Activated CD4-positive, alpha-beta T cell treated with anti-CD3 and anti-CD28 coated beads, Interleukin-2, amount 50 U/mL, for 24 hours (primary cell): ENCODE measurements at regions not wholly inside any gene's neighbourhood (a gene's known extent, or its start where the extent isn't known, plus 50 kb on each side); places are given as distances from the start of the nearest gene placed in this dataset.
"Not testable (repeated sequence)": the region's sequence is repeated elsewhere in the genome, so short reads cannot be mapped to it uniquely, and the experiment has no call there.

Source experiments
- DNase-seq, 2 donors: peaks; one replicate each; pipeline ENCODE4 v3.0.0-alpha.2; 2020; ENCODE audit warnings: low read depth in 1 of 2, low spot score in 1 of 2

- not testable (repeated sequence) for DNase-seq
Observed at GRCh38 chr13:90734497-90734896, 613.0 kb upstream of the MIR17HG start.

DNA sequence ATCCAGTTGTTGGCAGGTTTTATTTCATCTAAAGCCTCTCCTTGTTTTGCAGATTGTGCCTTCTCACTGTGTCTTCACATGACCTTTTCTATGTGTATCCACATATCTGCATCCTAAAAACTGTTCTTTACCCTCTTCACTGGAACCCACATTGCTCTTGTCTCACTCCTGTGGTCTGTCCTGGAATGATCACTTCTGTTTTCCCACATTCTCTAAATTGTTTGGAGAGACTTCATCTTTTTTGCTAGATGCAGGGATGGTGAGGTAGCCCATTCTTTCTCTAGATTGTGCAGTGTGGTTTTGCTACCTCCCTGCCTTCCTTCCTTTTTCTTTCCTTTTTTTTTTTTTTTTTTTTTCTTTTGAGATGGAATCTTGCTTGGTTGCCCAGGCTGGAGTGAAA is 608.6 kb upstream of the MIR17HG start:
- DNase-seq: no peak

DNA sequence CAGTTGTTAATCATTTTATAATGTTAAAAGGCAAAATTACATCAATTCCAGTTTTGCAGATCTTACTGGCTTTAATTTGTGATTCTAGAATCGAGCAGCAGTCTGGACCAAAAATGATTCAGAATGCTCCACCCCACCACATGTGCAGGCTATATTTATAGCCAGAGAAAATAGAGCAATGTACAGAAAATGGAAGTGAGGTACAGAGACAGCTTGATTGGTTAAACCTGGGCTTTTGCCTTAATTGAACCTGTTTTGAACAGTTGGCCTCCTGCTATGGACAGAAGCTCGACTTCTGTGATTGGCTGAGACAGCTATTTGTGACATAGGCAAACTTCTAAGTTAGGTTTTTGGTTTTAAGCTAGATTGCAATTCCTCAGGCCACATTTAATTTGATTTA is 607.4 kb upstream of the MIR17HG start:
- DNase-seq: no peak

DNA sequence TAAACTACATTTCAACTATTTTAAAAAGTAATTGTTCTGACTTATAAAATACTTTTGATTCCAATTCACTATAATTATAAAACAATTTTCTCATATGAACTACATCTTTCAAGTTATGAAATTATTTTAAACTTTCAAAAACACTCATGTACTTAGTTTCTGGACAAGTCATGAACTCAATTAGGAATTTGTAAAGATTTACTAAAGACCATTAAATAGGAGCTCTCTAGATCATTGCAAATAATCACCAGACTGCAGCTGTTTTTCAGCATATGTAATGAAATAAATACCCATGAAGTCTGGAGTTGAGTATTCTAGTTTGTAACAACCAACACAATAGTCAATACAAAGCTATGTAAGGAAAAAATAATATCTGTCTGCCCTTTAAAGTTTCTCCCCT is 605.1 kb upstream of the MIR17HG start:
- no peak for DNase-seq

- DNase-seq: no peak
Observed at GRCh38 chr13:90746230-90746629, 601.3 kb upstream of the MIR17HG start.

DNA sequence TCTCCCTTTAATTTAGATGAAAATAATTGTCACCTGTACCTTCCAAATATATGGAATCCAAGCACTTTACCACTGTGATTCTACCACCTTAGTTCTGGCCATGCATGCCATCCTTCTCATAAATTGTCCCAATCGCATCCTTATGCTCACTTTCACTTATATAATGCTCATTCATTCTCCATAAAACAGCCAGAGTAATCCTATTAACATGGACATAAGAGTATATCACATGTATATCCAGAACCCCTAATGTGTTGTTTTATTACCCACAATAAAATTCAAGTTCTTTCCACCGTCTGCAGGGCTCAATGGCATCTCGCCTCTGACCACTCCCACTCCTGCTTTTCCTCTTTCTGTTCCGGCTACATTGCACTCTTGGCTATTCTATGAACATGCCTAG is 597.5 kb upstream of the MIR17HG start:
- DNase-seq: no peak

DNA sequence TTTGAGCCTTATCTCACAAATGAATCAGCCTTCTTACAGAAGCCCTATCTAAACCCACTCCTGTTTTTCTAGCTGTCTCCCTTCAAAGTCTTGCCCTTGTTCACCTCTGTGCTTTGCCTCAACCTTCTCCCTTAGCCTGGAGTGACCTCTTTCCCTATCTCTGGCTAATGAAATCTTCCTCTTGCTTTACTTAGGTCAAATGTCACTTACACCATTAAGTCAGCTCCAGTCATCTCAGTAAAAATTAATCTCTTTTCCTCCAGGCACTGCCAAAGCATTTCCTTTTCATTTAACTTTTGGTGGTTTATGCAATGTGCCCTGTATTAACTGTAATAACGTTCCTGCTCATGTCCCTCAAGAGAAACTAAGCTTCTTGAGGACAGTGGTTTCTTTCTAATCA is 596.5 kb upstream of the MIR17HG start:
- DNase-seq: no peak

- DNase-seq: no peak
Observed at GRCh38 chr13:90752070-90752469, 595.4 kb upstream of the MIR17HG start.

DNA sequence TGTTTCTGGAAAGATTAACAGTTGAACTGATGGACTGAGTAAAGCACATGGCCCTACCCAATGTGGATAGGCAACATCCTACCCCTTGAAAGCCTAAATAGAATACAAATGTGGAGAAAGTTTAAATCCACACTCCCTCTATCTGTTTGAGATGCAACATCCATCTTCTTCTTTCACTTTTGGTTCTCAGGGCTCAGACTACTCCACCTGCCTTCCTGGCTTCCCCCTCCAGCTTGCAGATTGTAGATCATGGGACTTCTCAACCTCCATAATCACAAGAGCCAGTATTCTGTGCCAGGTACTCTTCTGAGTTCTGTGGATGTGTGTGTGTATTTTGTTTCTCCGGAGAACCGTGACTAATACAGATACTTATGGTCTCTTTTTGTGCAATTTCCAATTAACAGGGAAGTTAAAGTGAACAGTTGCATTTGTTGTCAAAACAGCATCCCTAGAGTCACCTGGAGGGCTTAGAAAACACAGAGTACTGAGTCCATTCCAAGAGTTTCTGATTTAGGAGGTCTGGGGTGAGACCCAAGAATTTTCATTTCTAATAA is 590.3 kb upstream of the MIR17HG start:
- DNase-seq: no peak

DNA sequence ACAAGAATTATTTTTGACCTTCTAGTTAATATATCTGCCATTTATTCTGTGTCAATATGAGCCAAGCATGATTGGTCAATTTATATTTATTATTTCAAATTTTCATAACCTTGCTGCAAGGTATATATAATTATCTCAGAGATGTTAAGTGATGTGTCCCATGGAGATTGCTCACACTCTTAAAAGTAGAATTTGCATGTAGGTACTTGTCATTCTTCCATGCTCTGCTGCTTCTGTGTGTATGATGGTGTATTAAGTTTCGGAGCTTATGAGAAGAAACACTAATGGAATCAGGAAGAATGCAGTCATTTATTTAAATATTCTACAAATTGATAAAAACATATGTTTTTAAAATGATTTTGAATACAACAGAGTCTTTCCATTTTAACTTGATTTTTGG is 586.8 kb upstream of the MIR17HG start:
- DNase-seq: no peak

DNA sequence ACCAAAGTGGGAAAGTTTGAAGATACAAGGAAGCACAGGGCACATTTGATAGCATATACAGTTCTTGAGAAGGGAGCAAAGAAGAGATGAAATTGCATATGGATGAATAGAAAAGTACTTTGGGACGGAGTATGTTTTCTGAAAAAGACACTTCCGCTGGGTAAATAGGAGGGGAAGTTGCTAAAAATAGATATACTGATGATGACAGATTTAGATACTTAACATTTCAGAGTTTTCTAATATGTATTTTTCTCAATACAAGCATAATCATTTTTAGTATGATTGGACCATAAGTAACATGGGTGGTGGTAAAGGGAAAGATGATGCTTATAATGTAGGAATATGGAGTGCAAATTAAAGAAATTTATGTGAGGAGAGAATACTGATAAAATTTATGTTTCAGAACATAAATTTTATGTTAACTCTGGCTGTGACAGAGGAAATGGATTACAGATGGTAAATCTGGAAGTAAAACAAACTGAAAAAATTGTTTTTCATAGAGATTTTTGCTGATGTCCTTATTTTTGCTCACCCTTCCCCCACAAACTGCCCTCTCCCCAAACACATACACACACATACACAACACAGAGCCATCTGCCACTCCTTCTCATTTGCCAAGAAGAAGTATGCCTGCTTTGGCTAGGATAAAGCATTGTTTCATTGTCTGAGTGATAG is 583.9 kb upstream of the MIR17HG start:
- DNase-seq: no peak

DNA sequence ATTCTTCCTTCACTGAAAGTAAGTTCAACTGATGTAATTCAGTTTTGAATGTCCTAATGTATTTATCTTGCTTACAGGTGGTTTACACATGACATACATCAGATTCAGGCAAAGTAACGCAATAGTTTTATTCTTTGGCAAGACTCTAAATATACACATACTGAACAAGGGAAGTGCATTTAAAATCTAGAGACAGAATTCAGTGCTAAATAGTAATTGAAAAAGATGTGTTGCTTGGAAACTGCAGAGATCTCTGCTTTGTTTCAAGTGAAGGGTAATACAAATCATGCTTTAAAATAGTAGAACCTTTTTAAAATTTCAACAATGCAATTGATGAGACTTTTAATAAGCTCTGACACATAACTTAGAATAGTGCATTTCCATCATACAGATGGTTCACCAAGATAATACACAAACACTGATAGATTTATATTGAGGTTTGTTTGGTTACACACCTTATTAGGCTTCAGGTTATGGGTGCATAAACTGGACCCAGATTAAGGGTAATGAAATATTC is 581.0 kb upstream of the MIR17HG start:
- DNase-seq: no peak

GRCh38 chr13:90768116-90768515 is 579.4 kb upstream of the MIR17HG start:
- no peak for DNase-seq

DNA sequence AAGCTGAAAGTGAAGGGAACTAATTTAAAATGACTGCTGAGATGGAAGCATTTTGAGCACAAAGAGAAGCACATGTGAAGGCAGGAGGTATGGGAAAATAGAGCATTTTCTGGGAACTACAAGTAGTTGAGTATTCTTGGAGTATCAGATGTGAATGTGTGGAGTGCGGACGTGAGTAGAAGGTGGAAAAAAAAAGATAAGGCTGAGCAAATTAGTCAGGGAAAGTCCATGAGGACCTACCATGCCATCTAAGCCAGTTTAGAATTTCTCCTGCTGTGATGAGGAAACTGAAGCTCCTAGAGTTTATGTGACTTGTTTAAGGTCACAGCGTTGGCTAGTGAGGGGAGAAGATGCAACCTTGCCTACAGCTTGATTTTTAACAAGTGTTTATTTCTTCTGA is 578.1 kb upstream of the MIR17HG start:
- DNase-seq: no peak

DNA sequence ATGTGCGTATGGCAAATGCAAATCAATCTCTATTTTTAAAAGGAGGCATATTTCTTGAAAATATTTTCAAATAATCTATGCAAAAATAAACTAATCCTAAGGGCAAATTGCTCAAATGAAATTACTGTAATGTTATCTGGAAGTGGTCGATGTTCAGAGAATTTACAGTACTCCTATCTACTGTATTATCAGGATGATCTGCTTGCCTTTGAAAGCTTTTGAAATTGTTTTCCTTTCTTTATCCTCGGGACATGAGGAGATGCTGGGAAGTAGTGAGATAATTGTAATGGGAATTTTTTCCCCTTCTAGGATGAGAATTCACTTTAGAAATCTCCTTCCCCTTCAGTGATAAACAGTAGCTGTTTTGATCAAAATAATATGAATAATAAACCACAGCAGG is 577.2 kb upstream of the MIR17HG start:
- no peak for DNase-seq

DNA sequence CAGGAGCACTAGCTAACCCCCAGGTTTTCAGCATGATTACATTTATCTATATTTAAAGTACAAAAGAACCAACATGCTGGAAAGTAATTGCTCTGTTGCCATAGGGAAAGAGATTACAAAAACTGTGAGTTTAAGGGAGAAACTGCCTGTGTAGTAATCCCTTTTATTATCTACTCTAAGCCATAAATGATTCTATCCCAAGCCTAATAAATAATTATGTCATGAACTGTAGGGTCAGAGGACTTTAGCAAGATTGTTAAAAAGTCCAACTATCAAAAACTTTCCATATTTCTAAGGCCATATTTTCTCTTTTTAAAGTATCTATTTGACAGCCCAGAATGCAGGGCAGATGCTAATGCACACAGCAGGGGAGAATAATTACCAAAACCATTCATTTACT is 573.8 kb upstream of the MIR17HG start:
- no peak for DNase-seq

GRCh38 chr13:90776051-90776748 is 571.3 kb upstream of the MIR17HG start:
- DNase-seq: no peak

DNA sequence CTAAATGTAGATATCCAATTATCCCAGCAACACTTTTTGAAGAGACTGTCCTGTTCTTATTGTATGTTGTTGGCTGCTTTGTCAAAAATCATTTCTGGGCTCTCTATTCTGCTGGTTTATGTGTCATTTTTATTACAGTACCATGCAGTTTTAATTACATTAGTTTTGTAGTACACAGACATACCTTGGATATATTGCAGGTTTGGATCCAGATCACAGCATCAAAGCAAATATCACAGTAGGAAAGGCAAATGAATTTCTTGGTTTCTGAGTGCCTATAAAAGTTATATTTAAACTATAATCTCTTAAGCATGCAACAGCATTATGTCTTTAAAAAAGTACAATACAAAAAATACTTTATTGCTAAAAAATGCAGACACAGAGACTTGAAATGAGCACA is 564.2 kb upstream of the MIR17HG start:
- DNase-seq: no peak

- DNase-seq: no peak
Observed at GRCh38 chr13:90787007-90787406, 560.5 kb upstream of the MIR17HG start.

- no peak for DNase-seq
Observed at GRCh38 chr13:90792335-90792734, 555.2 kb upstream of the MIR17HG start.

DNA sequence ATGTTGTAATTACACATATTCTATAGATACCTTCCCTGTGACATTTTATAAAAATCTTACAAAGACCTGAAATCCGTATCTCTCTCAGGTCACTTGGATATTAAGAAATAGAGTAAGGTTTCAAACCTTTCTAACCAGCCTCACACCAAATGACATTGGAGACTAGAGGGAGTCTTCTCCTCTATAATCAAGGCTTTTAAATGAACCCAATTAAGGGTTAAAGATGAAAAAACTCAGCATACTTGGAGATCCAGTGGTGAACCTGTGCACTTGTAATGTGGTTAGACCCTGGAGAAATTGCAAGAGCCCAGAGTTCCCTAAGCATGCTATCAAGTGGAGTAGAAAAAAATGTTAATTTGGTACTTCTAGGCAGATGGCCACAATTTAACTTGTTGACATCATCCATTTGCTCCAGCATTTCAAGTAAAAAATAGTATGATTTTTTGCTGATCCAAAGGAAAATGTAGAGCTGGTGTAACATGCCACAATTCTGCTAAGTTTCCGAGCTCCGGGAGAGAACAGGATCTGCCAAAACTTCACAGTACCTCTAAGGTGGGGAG is 554.1 kb upstream of the MIR17HG start:
- no peak for DNase-seq

DNA sequence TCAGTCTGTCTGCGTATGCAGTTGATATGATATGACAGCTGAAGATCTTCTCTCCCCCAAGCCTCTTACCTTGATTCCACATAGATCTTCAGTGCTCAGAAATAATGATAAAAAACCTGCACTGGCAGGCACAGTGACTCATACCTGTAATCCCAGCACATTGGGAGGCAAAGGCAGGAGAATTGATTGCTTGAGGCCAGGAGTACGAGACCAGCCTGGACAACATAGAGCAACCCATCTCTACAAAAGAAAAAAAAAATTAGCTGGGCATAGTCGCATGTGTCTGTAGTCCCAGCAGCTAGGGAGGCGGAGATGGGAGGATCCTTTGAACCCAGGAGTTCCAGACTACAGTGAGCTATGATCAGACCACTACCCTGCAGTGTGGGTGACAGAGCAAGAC is 551.0 kb upstream of the MIR17HG start:
- DNase-seq: no peak
